CD4-positive, alpha-beta T cell (primary cell): ENCODE measurements at regions not wholly inside any gene's neighbourhood (a gene's known extent, or its start where the extent isn't known, plus 50 kb on each side); places are given as distances from the start of the nearest gene placed in this dataset.

Experiments used
- ATAC-seq: fragments of 200-7000 bp; cut with Tn5 transposase; one replicate; pipeline ENCODE4 v1.10.0; 2022; ENCODE audit warnings: mild to moderate bottlenecking; ENCODE audit not compliant: poor library complexity
- CTCF ChIA-PET: fragments of 350-600 bp; sonication (Branson Sonifier 250); formaldehyde crosslinking; loops from one replicate; lab custom pipeline; 2021; ENCODE audit warnings: antibody characterized with exemption, inconsistent platforms; lab: Charles Lee
- POLR2A ChIA-PET: fragments of 350-600 bp; sonication (Branson Sonifier 250); formaldehyde crosslinking; loops from one replicate; lab custom pipeline; 2021; ENCODE audit warnings: antibody characterized with exemption, inconsistent platforms; lab: Charles Lee
- DNase-seq, 14 experiments: peaks; one replicate each; pipeline ENCODE4 v3.0.0-alpha.2; 2013 to 2020; ENCODE audit warnings: mixed read lengths in 2 of 14
- H3K27ac ChIP-seq, 2 donors: one replicate each; pipeline versions ENCODE4 v1.5.1 to v1.7.0; 2013; ENCODE audit warnings: low read length in 2 of 2, low read depth in 1 of 2, mild to moderate bottlenecking in 1 of 2
- H3K27me3 ChIP-seq, 2 experiments: 1 replicate in 1 of 2; 2 replicates in 1 of 2; pipeline versions ENCODE4 v1.6.1 to v1.7.0; 2013; ENCODE audit warnings: low read length in 2 of 2, control low read depth in 1 of 2, mild to moderate bottlenecking in 1 of 2, moderate library complexity in 1 of 2; ENCODE audit not compliant: insufficient read depth in 2 of 2, control insufficient read depth in 1 of 2
- H3K36me3 ChIP-seq: one replicate; pipeline ENCODE4 v1.6.1; 2013; ENCODE audit warnings: low read length, control low read depth; ENCODE audit not compliant: insufficient read depth
- H3K4me1 ChIP-seq: one replicate; pipeline ENCODE4 v1.6.1; 2013; ENCODE audit warnings: low read length, control low read depth; ENCODE audit not compliant: insufficient read depth
- H3K4me3 ChIP-seq: one replicate; pipeline ENCODE4 v1.5.1; 2013; ENCODE audit warnings: mild to moderate bottlenecking, low read length, moderate library complexity
- H3K9me3 ChIP-seq, 2 experiments: 1 replicate in 1 of 2; 2 replicates in 1 of 2; pipeline versions ENCODE4 v1.6.1 to v1.7.0; 2013; ENCODE audit warnings: low read length in 2 of 2, mild to moderate bottlenecking in 2 of 2, control low read depth in 1 of 2, moderate library complexity in 1 of 2; ENCODE audit not compliant: control insufficient read depth in 1 of 2, insufficient read depth in 1 of 2
- H3K27ac Mint-ChIP-seq: one replicate; pipeline ENCODE4 v1.8.0; 2020; ENCODE audit warnings: mixed read lengths
- H3K27me3 Mint-ChIP-seq: one replicate; pipeline ENCODE4 v1.8.0; 2021; ENCODE audit warnings: mixed read lengths
- H3K36me3 Mint-ChIP-seq: one replicate; pipeline ENCODE4 v1.8.0; 2021; ENCODE audit warnings: low read depth, mixed read lengths
- H3K4me1 Mint-ChIP-seq: one replicate; pipeline ENCODE4 v1.8.0; 2021; ENCODE audit warnings: low read depth, mixed read lengths
- H3K4me3 Mint-ChIP-seq: one replicate; pipeline ENCODE4 v1.8.0; 2020; ENCODE audit warnings: mild to moderate bottlenecking, mixed read lengths
- H3K9me3 Mint-ChIP-seq: one replicate; pipeline ENCODE4 v1.8.0; 2020; ENCODE audit warnings: mixed read lengths
- CTCF ChIP-seq: fragments of 200-600 bp; IDR thresholded peaks from one replicate; pipeline ENCODE4 v1.8.0; 2022; ENCODE audit warnings: antibody characterized with exemption, mild to moderate bottlenecking
- intact Hi-C, 2 experiments: fragments of 100-400 bp; cut with DNase I in 1 of 2; cut with micrococcal nuclease in 1 of 2; formaldehyde crosslinking; loops; one replicate each; pipeline versions ENCODE4 v1.15.1 to v1.9.0; 2023 to 2025; cut with DNase I, micrococcal nuclease

- H3K4me1 Mint-ChIP-seq = no peaks in the 10 kb centered on the region
- Histone ChIP-seq H3K4me3 (no peak overlapping the region), H3K27ac (no peak overlapping the region), H3K27me3 (no peaks in the 10 kb centered on the region), H3K4me1 (no peaks in the 10 kb centered on the region), H3K36me3 (no peaks in the 10 kb centered on the region), H3K9me3 (no peaks in the 10 kb centered on the region)
- no peak for TF ChIP-seq CTCF
- ChIA-PET CTCF (no interaction called here), POLR2A (no interaction called here)
- no peaks in the 10 kb centered on the region for H3K27me3 Mint-ChIP-seq
- intact Hi-C loops = no loop called here
- no peak overlapping the region for H3K27ac Mint-ChIP-seq
- H3K4me3 Mint-ChIP-seq = no peak overlapping the region
- H3K9me3 Mint-ChIP-seq = no peaks in the 10 kb centered on the region
- ATAC-seq = no peak
- no peak for DNase-seq
- H3K36me3 Mint-ChIP-seq = no peaks in the 10 kb centered on the region
Observed at GRCh38 chr4:122047456-122048425, 95.9 kb upstream of the TRPC3 start.

- Mint-ChIP-seq H3K4me3 (no peak overlapping the region), H3K4me1 (no peaks in the 10 kb centered on the region), H3K36me3 (no peaks in the 10 kb centered on the region), H3K27me3 (peaks cover 7% of the 10 kb centered on the region), H3K27ac (no peak overlapping the region), H3K9me3 (no peaks in the 10 kb centered on the region)
- POLR2A ChIA-PET = no interaction called here
- DNase-seq (no peak), ATAC-seq (no peak)
- H3K27ac ChIP-seq = no peak overlapping the region
- intact Hi-C loops = no loop called here
- H3K9me3 ChIP-seq = no peaks in the 10 kb centered on the region
- no peaks in the 10 kb centered on the region for H3K36me3 ChIP-seq
- no peak for TF ChIP-seq CTCF
- CTCF ChIA-PET = interaction anchor here (1.4 kb wide), 1 partner anchor 8 kb away, joined by 4 read pairs; no protein-coding TSS in a partner anchor
- H3K4me3 ChIP-seq = no peak overlapping the region
- no peaks in the 10 kb centered on the region for H3K27me3 ChIP-seq
- H3K4me1 ChIP-seq = no peaks in the 10 kb centered on the region
Observed at GRCh38 chr4:122046255-122046654, 94.4 kb upstream of the TRPC3 start.

- Mint-ChIP-seq H3K27me3 (peaks cover 13% of the 10 kb centered on the region), H3K27ac (no peak overlapping the region), H3K4me3 (no peak overlapping the region), H3K4me1 (no peaks in the 10 kb centered on the region), H3K36me3 (no peaks in the 10 kb centered on the region), H3K9me3 (no peaks in the 10 kb centered on the region)
- intact Hi-C loops = no loop called here
- no peaks in the 10 kb centered on the region for H3K4me1 ChIP-seq
- ChIA-PET CTCF (interaction anchor here (1.4 kb wide), 1 partner anchor 9 kb away, joined by 4 read pairs; no protein-coding TSS in a partner anchor), POLR2A (no interaction called here)
- H3K27me3 ChIP-seq = no peaks in the 10 kb centered on the region
- no peaks in the 10 kb centered on the region for H3K36me3 ChIP-seq
- ATAC-seq (no peak), DNase-seq (no peak)
- H3K4me3 ChIP-seq = no peak overlapping the region
- TF ChIP-seq CTCF = no peak
- H3K9me3 ChIP-seq = no peaks in the 10 kb centered on the region
- no peak overlapping the region for H3K27ac ChIP-seq
Observed at GRCh38 chr4:122045533-122045932, 93.7 kb upstream of the TRPC3 start.
